CD4-positive, alpha-beta T cell treated with Interleukin-15 for 4 hours (primary cell): ENCODE measurements at regions not wholly inside any gene's neighbourhood (a gene's known extent, or its start where the extent isn't known, plus 50 kb on each side); places are given as distances from the start of the nearest gene placed in this dataset.

Experiments
- DNase-seq: peaks from one replicate; pipeline ENCODE4 v3.0.0-alpha.2; 2020; ENCODE audit warnings: low spot score

GRCh38 chr11:19332476-19332875 lies 91.7 kb upstream of the E2F8 start:
- no peak for DNase-seq

- no peak for DNase-seq
Measured at GRCh38 chr11:19330416-19330815, 89.7 kb upstream of the E2F8 start.

DNA sequence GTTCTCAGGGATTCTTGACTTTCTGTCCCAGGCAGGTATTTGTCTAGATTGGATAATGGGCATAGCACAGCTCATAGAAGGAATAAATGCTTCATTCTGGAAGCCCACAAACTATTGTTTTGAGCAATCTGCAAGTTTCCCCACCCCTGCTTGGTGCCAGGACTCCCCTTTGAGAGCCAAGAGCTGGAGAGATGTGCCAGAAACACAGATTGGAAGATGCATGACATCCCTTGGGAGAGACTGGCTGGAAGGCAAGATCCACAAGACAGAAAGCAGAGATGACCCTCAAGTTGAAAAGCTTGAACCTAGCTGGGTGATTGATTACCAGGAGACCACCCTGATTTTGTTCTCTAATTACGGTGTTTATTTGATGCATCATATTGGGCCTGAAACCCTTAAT lies 89.2 kb upstream of the E2F8 start:
- DNase-seq = no peak

DNA sequence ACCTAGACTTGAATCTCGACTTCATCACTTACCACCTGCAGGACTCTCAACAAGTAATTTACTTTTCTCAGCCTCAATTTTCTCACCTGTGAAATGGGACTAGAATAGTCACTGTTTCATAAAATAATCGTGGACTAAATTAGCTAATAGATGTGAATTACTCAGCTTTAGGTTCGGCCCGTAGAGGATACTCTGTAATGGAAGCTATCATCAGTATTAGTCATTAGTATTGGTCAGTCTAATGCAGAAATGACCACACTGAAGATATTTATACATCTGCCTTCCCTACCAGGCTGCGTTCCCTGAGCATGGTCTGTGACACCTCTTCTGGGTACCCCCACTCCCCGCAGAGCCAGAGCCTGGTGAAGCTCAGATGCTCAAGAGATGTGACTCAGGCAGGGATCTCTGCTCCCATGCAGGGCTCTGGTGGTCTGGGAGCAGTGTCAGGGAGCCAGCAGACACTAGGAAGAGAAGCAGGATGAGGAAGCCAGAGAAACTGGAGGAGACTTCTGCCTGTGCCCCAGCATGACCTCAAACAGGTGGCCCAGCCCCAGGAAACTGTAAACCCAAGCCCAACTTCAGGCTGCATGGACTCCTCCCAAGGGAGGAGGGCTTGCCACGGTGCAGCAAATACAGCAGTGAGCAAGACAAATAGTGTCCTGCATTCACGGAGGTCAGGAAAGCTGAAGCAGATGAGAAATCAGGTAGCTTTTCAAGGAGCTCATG lies 88.0 kb upstream of the E2F8 start:
- no peak for DNase-seq

DNA sequence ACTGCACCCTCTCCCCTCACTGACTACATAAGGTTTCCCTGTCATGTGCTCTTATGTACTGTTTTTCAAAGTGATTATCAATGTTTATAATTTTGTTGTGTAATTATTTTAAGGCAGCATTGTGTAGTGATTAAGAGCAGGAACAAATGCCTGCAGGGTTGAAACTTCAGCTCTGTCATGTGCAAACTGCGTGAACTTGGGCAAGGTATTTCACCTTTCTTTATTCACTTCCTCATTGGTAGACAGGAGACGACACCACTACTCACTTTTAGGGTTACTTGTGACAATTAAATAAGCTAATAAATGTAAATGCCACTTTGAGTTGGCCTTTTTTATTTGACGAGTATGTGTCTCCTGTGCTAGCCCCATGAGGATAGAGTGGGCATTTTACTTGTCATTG lies 86.5 kb upstream of the E2F8 start:
- DNase-seq = no peak

DNA sequence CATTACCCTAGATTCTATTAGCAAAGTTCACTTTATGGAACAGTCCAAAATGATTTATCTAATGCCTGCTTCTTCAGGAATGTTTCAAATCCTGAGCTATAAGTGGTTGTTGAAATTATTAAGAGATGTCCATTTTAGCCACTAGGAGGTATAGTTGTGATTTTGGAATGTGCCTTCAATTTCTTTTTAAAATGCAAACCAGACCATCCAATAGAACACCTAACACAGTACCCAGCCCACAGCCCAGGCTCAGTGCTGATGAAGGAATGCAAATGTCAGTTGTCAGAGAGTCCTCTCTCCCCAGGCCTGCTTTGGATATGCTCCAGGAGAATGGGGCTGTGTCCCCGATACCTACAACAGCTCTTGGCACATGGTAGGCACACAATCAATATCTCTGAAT lies 85.8 kb upstream of the E2F8 start:
- DNase-seq = no peak

- DNase-seq = no peak
Measured at GRCh38 chr11:19323502-19323901, 82.8 kb upstream of the E2F8 start.

- no peak for DNase-seq
Measured at GRCh38 chr11:19321351-19321750, 80.6 kb upstream of the E2F8 start.

- no peak for DNase-seq
Measured at GRCh38 chr11:19320827-19321226, 80.1 kb upstream of the E2F8 start.

DNA sequence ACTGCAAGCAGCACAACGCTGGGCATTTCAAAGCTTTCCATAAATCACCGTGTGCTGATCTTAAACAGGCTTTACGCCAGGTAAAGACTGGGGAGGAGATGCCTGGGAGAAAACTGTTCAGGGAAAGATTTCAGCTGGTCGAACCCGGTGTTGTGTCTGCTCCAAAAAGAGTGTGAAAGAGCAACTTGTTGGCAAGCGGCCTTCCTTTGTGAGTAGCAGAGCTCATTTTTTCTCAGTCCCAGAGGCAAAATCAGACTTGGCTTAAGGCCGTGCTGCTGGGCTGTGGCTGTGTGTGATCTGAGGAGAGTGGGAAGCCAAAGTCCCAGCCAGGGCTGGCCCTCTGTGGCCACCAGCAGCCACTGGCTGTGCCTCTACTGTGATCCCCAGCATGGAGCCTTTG lies 75.7 kb upstream of the E2F8 start:
- DNase-seq = no peak

DNA sequence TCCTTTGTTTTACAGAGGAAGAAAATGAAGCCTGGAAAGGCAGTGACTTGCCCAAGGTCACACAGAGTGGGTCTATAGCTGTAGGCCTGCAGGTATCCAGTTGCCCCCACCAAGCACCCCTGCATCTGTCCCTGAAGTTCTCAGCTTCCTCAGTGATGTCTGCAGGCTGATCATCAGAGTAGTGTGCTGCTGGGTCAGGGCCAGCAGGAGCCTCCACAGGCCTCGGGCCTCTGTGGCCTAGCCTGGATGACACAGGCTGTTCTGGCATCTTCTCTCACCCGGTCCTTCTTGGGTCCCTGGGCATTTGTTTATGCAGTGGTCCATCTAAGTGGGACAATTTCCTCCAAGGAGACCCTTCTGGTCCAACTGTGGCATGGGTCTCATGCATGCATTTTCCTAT lies 74.8 kb upstream of the E2F8 start:
- DNase-seq = no peak

- DNase-seq = no peak
Measured at GRCh38 chr11:19313140-19313539, 72.4 kb upstream of the E2F8 start.

DNA sequence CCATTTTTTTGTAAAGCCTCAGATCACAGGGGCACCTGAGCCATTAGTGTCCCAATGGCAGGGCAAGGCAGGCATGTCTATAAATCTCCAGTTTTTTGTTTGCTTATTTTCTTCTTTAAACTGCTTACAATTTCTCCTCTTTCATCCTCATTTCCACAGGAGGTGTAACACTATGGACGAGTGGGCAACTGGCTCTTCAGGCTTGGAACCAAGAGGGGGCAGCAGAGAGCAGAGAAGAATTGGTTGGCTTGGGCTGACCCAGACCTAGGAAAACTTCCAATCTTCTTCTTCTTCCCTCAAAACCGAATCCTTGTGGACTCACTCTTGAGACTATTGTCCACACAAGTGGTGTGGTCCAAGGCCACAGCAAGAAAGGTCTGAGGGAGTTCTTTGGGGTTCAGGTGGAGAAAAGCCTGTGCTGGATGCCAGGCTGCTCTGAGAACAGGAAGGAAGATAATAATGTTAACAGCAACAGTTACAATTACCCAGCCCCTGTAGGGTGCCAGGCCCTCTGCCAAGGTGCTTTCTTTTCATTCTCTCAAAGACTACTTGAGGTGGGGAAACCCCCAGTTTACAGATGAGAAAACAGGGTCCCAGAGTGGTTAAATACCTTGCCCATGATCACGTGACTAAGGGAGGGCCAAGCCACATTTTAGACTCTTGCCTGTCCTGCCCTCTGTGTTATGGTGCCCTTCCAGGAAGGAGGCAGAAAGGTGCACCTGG lies 70.7 kb upstream of the E2F8 start:
- DNase-seq = peak; percentile 47

DNA sequence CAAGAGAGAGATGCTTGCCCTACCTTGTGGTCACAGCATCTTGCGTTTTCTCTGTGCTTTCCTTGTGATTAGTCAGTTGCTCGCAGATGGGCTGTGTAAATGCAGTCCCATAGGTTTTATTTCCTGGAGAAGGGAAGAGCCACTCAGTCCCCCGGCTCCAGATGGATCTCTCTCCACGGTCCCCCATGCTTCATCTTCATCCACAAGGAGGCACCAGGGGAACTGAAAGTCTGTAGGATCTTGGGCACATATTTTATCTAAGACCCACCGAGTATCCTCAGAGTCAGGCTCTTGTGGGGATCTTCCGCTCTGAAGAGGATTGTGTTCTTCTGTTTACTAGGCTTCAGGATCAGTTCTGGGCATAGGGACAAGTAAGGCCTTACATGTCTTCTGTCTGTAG lies 66.8 kb upstream of the E2F8 start:
- DNase-seq = no peak

DNA sequence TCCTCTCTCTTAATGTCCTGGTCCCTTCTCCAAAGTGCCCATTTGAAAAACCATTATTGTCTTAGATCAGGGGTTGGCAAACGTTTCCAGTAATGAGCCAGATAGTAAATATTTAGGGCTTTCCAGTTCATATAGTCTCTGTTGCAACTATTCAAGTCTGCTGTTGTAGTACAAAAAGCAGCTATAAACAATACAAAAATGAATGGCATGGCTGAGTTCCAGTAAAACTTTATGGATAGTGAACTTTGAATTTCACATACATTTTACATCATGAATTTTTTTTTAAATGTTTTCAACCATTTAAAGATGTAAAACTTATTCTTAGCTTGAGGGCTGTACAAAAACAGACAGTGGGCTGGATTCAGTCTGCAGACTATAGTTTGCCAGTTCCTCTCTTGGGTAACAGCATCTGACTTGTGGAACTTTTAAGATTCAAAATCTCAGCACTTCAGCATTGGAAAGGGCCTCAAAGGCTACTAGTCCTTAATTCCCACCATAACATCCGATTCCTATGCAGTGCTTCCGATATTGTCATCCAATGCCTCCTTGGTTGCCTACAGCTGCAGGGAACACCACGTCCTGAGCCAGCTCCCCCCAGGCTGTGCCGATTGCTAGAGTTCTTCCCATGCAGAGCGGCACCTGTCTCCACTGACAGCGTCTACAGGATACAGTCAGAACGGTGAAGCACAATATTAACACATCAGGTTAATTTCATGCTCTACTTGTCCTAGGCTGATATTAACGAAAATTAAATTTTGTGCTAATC lies 65.6 kb upstream of the E2F8 start:
- no peak for DNase-seq

- DNase-seq = no peak
Measured at GRCh38 chr11:19301361-19301760, 60.6 kb upstream of the E2F8 start.

- no peak for DNase-seq
Measured at GRCh38 chr11:19294444-19294843, 53.7 kb upstream of the E2F8 start.

GRCh38 chr11:19291064-19291463 lies 50.3 kb upstream of the E2F8 start:
- no peak for DNase-seq
